ENCODE measurements at regions not wholly inside any gene's neighbourhood (a gene's known extent, or its start where the extent isn't known, plus 50 kb on each side); places are given as distances from the start of the nearest gene placed in this dataset.

GRCh38 chr5:133781436-133782225 is 169.3 kb upstream of the FSTL4 start:
- TF ChIP-seq, protein P1, sequence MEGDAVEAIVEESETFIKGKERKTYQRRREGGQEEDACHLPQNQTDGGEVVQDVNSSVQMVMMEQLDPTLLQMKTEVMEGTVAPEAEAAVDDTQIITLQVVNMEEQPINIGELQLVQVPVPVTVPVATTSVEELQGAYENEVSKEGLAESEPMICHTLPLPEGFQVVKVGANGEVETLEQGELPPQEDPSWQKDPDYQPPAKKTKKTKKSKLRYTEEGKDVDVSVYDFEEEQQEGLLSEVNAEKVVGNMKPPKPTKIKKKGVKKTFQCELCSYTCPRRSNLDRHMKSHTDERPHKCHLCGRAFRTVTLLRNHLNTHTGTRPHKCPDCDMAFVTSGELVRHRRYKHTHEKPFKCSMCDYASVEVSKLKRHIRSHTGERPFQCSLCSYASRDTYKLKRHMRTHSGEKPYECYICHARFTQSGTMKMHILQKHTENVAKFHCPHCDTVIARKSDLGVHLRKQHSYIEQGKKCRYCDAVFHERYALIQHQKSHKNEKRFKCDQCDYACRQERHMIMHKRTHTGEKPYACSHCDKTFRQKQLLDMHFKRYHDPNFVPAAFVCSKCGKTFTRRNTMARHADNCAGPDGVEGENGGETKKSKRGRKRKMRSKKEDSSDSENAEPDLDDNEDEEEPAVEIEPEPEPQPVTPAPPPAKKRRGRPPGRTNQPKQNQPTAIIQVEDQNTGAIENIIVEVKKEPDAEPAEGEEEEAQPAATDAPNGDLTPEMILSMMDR (IDR thresholded peaks at IDR 0.05), result no peak
- no peak for TF ChIP-seq REST (IDR thresholded peaks at IDR 0.05; ENCODE audit: insufficient read depth in 1 of 2, low read depth in 2 of 2, low read length in 1 of 2)
- no peak for TF ChIP-seq TCF7L2 (IDR thresholded peaks at IDR 0.05; ENCODE audit: low read depth, low read length)
- no peak for TF ChIP-seq POLR2AphosphoS5 (IDR thresholded peaks at IDR 0.05; ENCODE audit: low read depth, low read length)

Data from Panc1 (cell line).